ENCODE measurements at regions not wholly inside any gene's neighbourhood (a gene's known extent, or its start where the extent isn't known, plus 50 kb on each side); places are given as distances from the start of the nearest gene placed in this dataset.

- H3K4me3 ChIP-seq (ENCODE audit: low read depth, low read length): no peak overlapping the region
- no peak for TF ChIP-seq CTCF (IDR thresholded peaks at IDR 0.05; ENCODE audit: borderline replicate concordance, insufficient read depth, low read depth, low read length)
These were observed 308.5 kb downstream of the MRPL39 start for GRCh38 chr21:25298512-25299491.

- no peak overlapping the region for H3K4me3 ChIP-seq (ENCODE audit: low read depth, low read length)
- TF ChIP-seq CTCF (IDR thresholded peaks at IDR 0.05; ENCODE audit: borderline replicate concordance, insufficient read depth, low read depth, low read length): no peak
These were observed 310.2 kb downstream of the MRPL39 start for GRCh38 chr21:25297117-25297516.

- no peak for TF ChIP-seq CTCF (IDR thresholded peaks at IDR 0.05; ENCODE audit: borderline replicate concordance, insufficient read depth, low read depth, low read length)
- no peak overlapping the region for H3K4me3 ChIP-seq (ENCODE audit: low read depth, low read length)
These were observed 311.0 kb downstream of the MRPL39 start for GRCh38 chr21:25296252-25296651.

- no peak overlapping the region for H3K4me3 ChIP-seq (ENCODE audit: low read depth, low read length)
- TF ChIP-seq CTCF (IDR thresholded peaks at IDR 0.05; ENCODE audit: borderline replicate concordance, insufficient read depth, low read depth, low read length): no peak
These were observed 314.9 kb downstream of the MRPL39 start for GRCh38 chr21:25292396-25292795.

GRCh38 chr21:25283720-25284119 is 323.6 kb downstream of the MRPL39 start:
- H3K4me3 ChIP-seq (ENCODE audit: low read depth, low read length): no peak overlapping the region
- TF ChIP-seq CTCF (IDR thresholded peaks at IDR 0.05; ENCODE audit: borderline replicate concordance, insufficient read depth, low read depth, low read length): peak; percentile 33; the same call in 1 of the 2 replicates

- no peak for TF ChIP-seq CTCF (IDR thresholded peaks at IDR 0.05; ENCODE audit: borderline replicate concordance, insufficient read depth, low read depth, low read length)
- H3K4me3 ChIP-seq (ENCODE audit: low read depth, low read length): no peak overlapping the region
These were observed 326.1 kb downstream of the MRPL39 start for GRCh38 chr21:25281134-25281533.

DNA sequence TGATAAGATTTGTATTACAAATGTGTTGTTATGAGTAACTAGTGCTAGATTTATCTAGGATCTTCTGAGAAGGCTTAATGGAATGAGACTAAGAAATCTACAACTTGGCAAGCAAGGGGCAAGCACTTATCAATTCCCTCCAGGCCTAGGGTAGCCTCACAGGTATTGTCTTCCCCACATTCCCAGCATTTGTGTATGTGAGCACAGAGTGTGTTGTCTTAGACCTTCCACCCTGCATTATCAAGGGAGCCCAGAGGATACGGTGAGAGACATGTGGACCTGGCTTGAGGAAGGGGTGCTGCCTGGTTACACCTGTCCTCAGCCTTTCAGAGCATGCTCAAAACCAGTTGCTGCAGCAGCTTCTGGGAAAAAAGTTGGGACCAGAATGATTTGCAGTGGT is 327.2 kb downstream of the MRPL39 start:
- TF ChIP-seq CTCF (IDR thresholded peaks at IDR 0.05; ENCODE audit: borderline replicate concordance, insufficient read depth, low read depth, low read length): no peak
- H3K4me3 ChIP-seq (ENCODE audit: low read depth, low read length): no peak overlapping the region
